ENCODE measurements at regions not wholly inside any gene's neighbourhood (a gene's known extent, or its start where the extent isn't known, plus 50 kb on each side); places are given as distances from the start of the nearest gene placed in this dataset.

DNA sequence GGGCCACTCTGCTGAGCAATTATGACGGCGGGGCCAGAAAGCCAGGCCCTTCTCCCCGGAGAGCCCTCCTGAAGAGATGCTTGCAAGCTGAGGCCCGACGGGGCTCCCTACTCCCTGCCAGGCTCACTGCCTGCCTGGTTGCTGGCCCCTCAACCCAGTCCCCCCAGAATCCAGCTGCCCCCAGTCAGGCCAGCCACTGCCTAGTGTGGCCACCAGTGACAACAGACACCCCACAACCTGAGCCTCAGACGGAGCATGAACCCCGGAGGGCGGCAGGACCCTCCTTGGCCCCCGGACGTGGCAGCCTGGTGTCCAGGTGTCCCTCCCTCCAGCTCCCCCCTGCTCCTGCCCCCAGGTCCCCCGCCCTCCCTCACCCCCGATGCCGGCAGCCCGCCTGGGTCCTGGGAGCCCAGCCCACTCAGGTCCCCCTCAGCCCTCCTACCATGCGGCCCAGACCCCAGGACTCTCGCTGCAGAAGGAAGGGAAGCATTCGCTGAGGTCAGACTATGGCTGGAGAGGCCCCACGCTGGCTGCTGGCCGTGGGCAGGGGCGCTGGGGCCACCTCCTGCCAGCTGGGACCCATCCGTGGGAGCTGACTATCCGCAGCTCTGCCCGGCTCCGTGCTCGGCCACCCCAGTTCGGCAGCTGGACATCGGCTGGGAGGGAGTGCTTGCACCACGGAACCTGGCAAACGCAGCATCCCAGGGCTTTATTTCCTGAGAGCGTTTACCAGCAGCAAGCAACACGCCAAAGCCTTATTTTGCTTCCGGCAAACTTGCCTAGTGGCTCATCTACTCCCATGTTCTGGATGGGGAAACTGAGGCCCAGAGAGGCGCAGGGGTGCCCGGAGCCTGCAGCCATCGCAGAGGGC lies 89.8 kb downstream of the UNCX start:
- no peak overlapping the region for H3K4me3 ChIP-seq (ENCODE audit: low read length)
- DNase-seq (ENCODE audit: low read depth), result no peak
- TF ChIP-seq, protein P1, sequence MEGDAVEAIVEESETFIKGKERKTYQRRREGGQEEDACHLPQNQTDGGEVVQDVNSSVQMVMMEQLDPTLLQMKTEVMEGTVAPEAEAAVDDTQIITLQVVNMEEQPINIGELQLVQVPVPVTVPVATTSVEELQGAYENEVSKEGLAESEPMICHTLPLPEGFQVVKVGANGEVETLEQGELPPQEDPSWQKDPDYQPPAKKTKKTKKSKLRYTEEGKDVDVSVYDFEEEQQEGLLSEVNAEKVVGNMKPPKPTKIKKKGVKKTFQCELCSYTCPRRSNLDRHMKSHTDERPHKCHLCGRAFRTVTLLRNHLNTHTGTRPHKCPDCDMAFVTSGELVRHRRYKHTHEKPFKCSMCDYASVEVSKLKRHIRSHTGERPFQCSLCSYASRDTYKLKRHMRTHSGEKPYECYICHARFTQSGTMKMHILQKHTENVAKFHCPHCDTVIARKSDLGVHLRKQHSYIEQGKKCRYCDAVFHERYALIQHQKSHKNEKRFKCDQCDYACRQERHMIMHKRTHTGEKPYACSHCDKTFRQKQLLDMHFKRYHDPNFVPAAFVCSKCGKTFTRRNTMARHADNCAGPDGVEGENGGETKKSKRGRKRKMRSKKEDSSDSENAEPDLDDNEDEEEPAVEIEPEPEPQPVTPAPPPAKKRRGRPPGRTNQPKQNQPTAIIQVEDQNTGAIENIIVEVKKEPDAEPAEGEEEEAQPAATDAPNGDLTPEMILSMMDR (conservative IDR thresholded peaks at IDR 0.05; ENCODE audit: low read length), result no peak

- no peak overlapping the region for H3K4me3 ChIP-seq (ENCODE audit: low read length)
- TF ChIP-seq, protein P1 (conservative IDR thresholded peaks at IDR 0.05; ENCODE audit: low read length), result no peak
- no peak for DNase-seq (ENCODE audit: low read depth)
Measured at GRCh38 chr7:1323178-1324027, 90.7 kb downstream of the UNCX start.

GRCh38 chr7:1324028-1324900 lies 91.6 kb downstream of the UNCX start:
- TF ChIP-seq, protein P1 (conservative IDR thresholded peaks at IDR 0.05; ENCODE audit: low read length), result no peak
- no peak overlapping the region for H3K4me3 ChIP-seq (ENCODE audit: low read length)
- no peak for DNase-seq (ENCODE audit: low read depth)

DNA sequence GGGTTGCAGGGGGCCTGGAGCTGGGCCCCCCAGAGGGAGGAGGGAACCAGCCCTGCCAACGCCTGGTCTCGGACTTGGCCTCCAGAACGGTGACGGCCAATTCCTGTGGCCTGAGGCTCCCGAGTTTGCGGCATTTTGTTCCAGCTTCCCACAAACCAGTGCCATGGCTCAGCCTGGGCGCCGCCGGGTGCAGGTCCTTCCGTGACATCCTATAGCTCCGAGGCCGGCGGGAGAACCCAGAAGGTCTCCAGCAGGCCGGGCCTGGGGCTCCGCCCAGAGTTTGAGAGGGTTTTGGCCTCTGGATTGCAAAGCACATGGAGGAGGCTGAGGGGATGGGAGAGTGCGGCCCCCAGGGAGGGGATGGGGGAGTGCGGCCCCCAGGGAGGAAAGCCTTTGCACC lies 92.6 kb downstream of the UNCX start:
- TF ChIP-seq, protein P1 (conservative IDR thresholded peaks at IDR 0.05; ENCODE audit: low read length), result no peak
- H3K4me3 ChIP-seq (ENCODE audit: low read length), result no peak overlapping the region
- DNase-seq (ENCODE audit: low read depth), result no peak

DNA sequence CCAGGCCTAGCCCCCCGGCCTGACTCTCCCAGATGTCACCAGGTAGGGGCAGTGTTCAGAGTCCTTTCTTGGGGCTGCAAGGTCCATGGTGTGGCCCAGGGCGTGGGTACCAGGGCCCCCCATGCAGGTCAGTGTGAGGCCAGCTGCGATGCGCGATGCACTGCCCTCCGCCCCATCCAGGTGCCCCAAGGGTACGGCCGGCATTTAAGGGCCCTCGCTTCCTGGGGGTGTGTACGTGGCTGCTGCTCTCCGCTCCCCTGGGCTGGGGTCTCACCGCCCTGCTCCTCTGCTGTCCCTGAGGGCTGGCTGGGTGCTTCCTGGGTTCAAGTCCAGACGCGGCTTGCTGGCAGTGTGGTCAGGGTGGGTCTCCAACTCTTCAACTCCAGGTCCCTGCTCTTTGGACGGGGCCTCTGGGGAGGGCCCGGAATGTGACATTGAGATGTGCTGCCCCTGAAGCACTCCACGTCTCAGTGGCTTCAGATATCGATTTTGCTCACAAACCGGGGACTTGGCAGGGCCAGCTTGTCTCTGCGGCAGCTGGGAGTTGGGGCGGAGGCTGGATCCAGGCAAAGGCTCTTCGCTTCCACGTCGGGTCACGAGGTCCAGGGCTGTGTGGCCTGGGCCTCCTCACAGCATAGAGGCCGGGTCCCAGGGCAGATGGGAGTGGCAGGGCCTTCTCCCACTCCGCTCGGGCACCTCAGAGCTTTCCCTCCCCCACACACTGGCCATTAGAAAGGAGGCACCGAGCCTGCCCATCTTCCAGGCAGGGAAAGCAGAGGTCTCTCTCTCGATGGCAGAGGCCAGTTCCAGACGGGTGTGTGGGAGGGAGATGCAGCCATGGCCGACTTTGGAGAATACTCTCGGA lies 93.2 kb downstream of the UNCX start:
- no peak overlapping the region for H3K4me3 ChIP-seq (ENCODE audit: low read length)
- no peak for DNase-seq (ENCODE audit: low read depth)
- TF ChIP-seq, protein P1 (conservative IDR thresholded peaks at IDR 0.05; ENCODE audit: low read length), result no peak

DNA sequence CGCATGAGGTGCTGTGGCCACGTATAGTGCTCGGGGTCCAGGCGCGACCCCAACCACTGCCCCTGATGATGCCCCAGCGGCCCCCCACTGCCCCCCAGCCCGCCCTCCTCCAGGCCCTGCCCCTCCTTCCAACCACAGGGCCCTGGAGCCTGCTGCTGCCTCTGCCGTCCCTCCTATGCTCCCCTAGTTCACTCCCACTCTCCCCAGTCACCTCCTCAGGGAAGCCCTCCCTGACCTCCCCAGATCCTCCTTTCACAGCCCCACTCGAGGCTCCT lies 93.8 kb downstream of the UNCX start:
- TF ChIP-seq, protein P1 (conservative IDR thresholded peaks at IDR 0.05; ENCODE audit: low read length), result no peak
- no peak overlapping the region for H3K4me3 ChIP-seq (ENCODE audit: low read length)
- no peak for DNase-seq (ENCODE audit: low read depth)

Data from AG10803 (cell line).